Esophagus mucosa (tissue), 1 donor: ENCODE measurements at regions not wholly inside any gene's neighbourhood (a gene's known extent, or its start where the extent isn't known, plus 50 kb on each side); places are given as distances from the start of the nearest gene placed in this dataset.

Source experiments
- ATAC-seq: fragments of 200-7000 bp; cut with Tn5 transposase; one replicate; pipeline ENCODE4 v1.9.1; 2020
- donor health status: DM: yes; HTN: yes; CAD: no.

GRCh38 chr13:68110178-68110768 is 880.1 kb upstream of the PCDH9 start:
- ATAC-seq = no peak

GRCh38 chr13:68107667-68108066 is 877.5 kb upstream of the PCDH9 start:
- ATAC-seq = no peak

GRCh38 chr13:68099631-68100030 is 869.5 kb upstream of the PCDH9 start:
- no peak for ATAC-seq

- no peak for ATAC-seq
These were observed 850.9 kb upstream of the PCDH9 start for GRCh38 chr13:68081061-68081460.

- no peak for ATAC-seq
These were observed 848.7 kb upstream of the PCDH9 start for GRCh38 chr13:68078874-68079273.

GRCh38 chr13:68078469-68078868 is 848.3 kb upstream of the PCDH9 start:
- no peak for ATAC-seq

- no peak for ATAC-seq
These were observed 845.9 kb upstream of the PCDH9 start for GRCh38 chr13:68076046-68076445.

- ATAC-seq = no peak
These were observed 836.9 kb upstream of the PCDH9 start for GRCh38 chr13:68066879-68067513.

- ATAC-seq = no peak
These were observed 834.0 kb upstream of the PCDH9 start for GRCh38 chr13:68064001-68064770.

GRCh38 chr13:68063181-68063580 is 833.0 kb upstream of the PCDH9 start:
- no peak for ATAC-seq

- no peak for ATAC-seq
These were observed 827.7 kb upstream of the PCDH9 start for GRCh38 chr13:68057836-68058235.

- ATAC-seq = no peak
These were observed 826.9 kb upstream of the PCDH9 start for GRCh38 chr13:68056816-68057710.

GRCh38 chr13:68051910-68052309 is 821.8 kb upstream of the PCDH9 start:
- ATAC-seq = no peak

GRCh38 chr13:68050761-68051160 is 820.6 kb upstream of the PCDH9 start:
- no peak for ATAC-seq

- no peak for ATAC-seq
These were observed 818.7 kb upstream of the PCDH9 start for GRCh38 chr13:68048802-68049359.

GRCh38 chr13:68047889-68048288 is 817.8 kb upstream of the PCDH9 start:
- ATAC-seq = no peak

- ATAC-seq = no peak
These were observed 816.8 kb upstream of the PCDH9 start for GRCh38 chr13:68046903-68047302.

- ATAC-seq = no peak
These were observed 800.1 kb upstream of the PCDH9 start for GRCh38 chr13:68030152-68030809.

- ATAC-seq = no peak
These were observed 798.6 kb upstream of the PCDH9 start for GRCh38 chr13:68028701-68029100.

- no peak for ATAC-seq
These were observed 797.2 kb upstream of the PCDH9 start for GRCh38 chr13:68027306-68027705.

- ATAC-seq = no peak
These were observed 795.9 kb upstream of the PCDH9 start for GRCh38 chr13:68026077-68026476.

GRCh38 chr13:68025604-68026003 is 795.5 kb upstream of the PCDH9 start:
- ATAC-seq = no peak
